ENCODE measurements at regions not wholly inside any gene's neighbourhood (a gene's known extent, or its start where the extent isn't known, plus 50 kb on each side); places are given as distances from the start of the nearest gene placed in this dataset.
"Not testable (repeated sequence)": the region's sequence is repeated elsewhere in the genome, so short reads cannot be mapped to it uniquely, and the experiment has no call there.

DNA sequence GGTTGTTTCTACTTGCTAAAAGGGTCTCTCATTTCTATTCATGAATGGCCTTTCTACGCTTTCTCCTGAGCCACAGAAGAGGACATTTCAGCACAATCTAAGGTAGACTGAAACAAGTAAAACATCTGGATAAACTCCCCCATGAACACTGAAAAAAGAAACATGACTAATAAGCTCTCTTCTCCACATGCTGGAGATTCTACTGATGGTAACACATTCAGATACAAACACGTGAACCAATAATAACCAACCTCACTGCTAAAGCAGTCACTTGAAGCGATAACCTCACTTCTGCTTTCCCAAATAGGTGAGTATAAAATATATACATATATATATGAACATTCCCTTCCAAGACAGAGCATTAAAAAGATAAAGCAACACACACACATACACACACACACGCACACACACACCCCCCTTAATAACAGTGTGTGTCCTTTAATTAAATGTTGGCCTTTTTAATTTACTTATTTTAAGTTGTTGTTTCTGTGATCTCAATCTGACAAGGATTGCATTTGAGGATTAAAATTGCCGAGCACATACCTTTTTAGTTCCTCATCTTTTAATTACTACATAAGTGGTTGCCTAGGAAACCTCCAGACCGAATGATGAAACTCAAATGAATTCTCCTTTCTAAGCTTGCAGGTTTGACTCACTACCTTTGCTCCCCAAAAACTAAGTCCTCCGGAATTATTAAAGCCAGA is 292.4 kb upstream of the KLF14 start:
- ATAC-seq, result peak; percentile 53 to 58

DNA sequence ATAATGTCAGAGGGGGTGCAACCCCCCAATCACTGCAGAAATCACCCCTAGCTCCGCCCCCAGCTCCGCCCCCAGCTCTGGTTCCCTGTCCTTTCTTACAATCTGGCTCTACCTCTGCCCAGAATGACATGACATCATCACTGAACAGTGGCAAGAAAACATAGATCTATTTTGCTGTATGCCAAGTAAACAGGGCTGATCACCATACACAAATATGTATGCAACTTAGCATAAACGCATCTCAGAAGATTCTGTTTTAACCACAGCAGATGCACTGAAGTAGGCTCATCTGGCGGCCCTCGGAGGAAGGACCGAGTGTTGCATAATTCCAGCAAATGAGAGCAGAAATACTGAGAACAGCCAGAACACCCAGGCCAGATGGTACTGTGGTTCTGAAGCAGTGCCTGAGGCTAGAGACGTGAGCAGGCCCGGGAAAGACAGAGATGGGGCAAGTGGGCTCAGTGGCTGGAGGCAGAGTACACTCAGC is 293.3 kb upstream of the KLF14 start:
- ATAC-seq, result peak; percentile 18 to 25

DNA sequence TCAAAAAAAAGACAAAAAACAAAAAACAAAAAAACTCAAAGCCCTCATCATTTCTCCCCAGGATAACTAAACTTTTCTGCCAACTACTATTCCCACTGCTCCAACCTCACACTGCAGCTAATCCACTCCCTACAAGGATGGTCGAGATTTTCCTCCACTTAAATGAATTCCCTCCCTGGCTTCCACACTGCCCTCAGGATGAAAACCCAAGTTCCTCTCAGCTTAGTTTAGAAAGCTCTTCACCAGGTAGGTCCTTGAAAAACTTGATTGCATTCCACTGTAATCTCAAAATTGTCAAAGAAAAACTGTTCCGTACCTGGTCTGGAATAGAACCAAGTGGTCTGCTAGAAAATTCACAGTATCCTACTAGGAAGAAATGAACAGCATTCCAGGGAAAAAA is 294.3 kb upstream of the KLF14 start:
- ATAC-seq, result no peak

DNA sequence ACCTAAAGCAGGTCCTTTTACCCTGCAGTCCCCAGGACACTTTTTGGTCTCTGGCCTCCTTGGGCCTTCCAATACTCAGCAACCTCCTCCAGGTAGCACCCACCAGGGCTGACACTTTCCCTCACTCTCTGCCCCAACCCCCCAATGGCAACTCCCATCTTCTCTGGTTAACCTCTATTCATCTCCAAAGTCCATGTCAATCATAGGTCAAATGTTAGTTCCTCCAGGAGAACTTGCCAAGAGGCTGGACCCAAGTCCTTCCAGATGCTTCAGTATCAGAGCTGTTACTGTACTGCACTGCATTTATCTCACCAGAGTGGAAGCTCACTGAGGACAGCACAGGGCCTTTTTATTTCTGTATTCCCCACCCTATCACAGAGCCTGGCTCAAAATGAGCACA is 295.0 kb upstream of the KLF14 start:
- ATAC-seq, result no peak

DNA sequence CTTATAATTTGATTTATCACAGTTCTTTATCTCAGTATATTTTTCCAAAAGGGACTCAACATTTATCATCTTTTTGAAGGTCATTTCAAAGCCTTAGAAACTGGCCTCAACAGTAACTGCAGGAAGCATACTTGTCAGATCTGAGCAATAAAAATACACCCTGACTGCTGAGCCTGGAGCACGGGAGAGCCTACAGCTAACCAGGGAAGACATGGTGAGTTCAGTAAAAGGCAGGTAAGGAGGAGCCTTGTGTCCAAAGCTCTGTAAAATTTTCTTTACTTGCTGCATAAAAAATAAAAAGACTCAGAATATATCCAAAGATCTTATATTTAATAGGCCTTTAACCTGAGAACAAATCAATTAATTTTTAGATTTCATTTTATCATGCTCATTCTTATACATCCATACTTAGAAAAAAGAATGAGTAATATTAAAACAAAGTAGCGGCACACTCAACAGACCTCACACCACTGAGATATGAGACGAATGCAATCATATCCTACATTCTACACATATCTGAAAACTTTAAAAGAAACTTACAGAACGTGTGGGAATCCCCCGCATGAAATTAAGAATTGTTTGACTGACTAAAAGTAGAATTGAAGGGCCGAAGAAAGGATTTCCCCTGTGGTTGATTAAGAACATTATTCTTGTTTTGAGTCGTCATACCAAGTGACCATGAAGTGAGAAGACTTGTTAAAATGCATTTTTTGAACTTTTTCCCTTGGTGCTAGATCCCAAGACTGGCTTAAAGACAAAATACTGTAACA is 296.4 kb upstream of the MKLN1 start:
- ATAC-seq, result peak; percentile 89

DNA sequence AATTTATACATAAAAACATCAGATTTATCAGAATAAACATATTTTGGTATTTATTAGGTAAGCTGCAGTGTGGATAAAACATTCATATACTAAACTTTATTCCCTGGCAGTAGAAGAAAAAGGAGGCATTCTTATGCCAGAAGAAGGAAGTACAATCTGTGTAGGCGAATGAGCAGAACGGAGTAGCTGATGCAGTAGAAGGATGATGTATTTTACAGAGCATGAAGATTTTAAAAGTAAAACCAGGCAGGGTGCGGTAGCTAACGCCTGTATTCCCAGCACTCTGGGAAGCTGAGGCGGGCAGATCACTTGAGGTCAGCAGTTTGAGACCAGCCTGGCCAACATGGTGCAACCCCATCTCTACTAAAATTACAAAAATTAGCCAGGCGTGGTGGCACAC is 294.9 kb upstream of the MKLN1 start:
- ATAC-seq, result no peak

DNA sequence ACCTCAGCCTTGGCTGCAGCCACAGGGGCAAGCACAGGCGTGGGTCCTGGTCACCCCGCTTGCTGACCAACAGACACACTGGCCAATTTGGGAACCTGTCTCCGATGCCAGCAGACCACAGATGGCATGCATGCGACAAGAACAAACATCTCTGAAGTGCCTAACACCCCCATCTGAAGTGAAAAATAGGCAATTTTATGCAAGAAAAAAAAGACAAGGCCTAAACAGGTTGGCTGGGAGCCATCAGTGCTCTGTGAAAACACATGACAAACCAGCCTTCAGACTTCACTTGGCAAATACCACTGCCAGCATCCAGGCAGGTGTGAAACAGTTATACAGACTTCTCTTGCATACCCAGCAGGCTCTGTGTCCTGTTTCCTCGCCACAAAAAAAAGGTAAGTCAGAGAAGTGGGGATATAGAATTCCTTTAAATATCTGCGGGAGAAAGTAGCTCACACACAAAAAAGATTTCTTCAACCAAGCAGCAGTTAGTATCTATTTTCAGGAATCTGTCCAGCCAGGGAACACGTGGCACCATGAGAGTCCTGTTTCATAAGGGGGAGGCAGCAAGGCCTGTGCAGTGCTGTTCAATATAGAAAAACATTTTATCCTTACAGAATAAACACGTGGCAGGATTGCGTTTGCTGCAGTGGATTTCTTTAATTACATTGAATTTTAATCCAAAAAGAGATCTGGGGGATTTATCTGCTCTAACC is 293.4 kb upstream of the MKLN1 start:
- no peak for ATAC-seq

DNA sequence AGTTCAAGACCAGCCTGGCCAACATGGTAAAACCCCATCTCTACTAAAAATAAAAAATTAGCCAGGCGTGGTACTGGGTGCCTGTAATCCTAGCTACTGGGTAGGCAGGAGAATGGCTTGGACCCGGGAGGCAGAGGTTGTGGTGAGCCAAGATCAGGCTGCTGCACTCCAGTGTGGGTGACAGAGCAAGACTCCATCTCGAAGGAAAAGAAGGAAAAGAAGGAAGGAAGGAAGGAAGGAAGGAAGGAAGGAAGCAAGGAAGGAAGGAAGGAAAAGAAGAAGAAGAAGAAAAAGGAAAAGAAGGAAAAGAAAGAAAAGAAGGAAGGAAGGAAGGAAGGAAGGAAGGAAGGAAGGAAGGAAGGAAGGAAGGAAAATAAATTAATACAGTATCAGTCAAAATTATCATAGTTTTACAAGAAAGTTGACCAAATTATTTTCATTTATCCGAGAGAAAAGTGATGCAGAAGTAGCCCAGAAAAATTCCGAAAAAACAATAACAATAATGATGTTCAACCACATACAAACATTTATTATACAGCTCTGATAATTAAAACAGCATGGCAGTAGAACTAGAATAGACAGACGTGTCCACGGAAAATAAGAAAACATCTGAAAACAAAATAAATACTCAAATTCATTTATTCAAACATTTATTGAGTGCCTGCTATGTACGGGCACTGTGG is 292.4 kb upstream of the MKLN1 start:
- no peak for ATAC-seq

DNA sequence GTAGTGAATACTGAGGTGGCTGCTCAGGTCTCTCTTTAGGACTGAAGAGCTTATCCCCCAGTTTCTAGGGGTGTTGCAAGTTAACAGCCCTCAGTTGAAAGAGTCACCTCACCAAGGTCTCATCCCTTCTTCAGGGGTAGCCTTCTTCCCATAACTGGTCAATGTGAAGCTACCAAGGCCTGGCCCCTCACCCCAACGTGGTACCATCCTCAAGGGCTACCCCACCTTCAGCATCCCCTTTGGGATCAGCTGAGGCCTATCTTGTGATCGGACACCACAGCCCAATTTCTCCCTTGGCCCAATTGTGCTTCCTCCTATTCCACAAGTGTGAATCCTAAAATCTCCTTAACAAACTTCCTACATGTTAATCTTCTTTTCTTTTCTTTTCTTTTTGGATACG is 289.5 kb upstream of the MKLN1 start:
- no peak for ATAC-seq

DNA sequence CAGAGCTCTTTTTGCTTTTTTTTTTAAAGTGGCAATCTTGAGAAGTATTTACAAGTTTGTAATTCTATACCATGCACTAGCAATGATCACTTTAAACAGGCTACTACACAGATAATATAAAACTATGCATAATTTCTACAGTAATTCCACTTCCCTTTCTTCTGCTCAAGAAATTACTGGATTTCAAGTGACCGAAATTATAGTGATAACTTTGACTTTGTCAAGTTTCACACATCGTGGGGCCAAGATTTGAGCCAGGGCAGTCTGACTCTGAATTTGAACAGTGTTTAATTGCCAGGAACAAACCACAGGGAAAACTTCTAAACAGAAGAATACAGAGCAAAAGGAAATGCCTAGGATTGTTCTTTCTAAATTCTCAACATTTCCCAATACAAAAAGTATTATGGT is 288.3 kb upstream of the MKLN1 start:
- ATAC-seq, result no peak

DNA sequence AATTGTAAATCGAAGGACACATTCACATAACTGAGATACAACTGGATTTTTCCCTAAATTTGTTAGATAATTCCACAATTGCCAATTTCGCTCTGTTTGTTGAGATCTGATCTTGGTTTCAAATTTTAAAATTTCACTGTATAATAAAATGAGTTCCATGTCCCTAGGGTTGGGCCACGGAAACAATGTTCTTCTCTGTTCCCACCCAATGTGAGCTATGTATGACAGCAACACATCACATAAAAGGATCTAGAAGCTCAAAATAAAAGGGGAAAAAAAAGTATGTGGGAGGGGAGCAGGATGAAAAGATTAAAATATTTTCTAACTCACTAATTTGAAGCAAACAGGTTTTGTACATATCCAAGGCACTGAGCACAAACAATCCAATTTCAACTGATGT is 287.8 kb upstream of the MKLN1 start:
- no peak for ATAC-seq

DNA sequence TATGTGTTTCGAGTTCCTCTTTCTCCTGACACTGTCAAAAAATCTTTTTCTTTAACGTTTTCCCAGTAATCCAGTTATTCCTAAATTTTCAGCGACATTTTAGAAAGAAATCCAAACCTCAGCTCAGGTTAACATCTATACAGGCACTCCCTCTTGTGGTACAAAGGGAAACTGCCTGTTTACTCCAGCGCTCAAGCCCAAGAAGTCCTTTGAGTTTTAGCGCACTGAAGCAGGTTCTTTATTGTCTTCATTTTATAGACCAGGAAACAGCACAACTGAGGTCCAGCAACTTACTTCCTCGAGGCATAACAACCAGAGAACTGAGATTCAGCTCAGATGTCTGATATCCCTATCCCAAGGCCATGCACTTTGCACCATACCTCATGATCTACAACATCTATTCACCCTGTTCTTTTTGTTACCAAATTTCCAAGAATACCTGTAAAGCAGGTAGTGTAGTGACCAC is 287.2 kb upstream of the MKLN1 start:
- peak; percentile 63 to 67 for ATAC-seq

DNA sequence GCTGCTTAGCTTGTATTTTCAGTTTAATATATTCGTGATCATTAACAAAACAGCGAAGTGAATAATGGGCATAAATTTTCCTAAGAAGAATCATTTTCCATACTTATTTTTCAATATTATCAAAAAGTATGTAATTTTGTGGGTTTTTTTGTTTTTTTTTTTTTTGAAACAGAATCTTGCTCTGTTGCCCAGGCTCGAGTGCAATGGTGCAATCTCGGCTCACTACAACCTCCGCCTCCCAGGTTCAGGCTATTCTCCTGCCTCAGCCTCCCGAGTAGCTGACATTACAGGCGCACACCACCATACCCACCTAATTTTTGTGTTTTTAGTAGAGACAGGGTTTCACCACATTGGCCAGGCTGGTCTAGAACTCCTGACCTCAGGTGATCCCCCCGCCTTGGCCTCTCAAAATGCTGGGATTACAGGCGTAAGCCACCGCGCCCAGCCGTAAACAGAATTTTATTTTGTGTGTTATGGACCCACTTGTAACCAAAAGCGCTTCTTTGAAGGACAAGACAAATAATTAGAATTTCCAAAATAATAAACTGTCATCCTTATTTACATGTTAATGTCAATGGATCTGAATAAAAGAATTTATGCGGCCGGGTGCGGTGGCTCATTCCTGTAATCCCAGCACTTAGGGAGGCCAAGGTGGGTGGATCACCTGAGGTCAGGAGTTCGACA is 286.5 kb upstream of the MKLN1 start:
- not testable (repeated sequence) for ATAC-seq

DNA sequence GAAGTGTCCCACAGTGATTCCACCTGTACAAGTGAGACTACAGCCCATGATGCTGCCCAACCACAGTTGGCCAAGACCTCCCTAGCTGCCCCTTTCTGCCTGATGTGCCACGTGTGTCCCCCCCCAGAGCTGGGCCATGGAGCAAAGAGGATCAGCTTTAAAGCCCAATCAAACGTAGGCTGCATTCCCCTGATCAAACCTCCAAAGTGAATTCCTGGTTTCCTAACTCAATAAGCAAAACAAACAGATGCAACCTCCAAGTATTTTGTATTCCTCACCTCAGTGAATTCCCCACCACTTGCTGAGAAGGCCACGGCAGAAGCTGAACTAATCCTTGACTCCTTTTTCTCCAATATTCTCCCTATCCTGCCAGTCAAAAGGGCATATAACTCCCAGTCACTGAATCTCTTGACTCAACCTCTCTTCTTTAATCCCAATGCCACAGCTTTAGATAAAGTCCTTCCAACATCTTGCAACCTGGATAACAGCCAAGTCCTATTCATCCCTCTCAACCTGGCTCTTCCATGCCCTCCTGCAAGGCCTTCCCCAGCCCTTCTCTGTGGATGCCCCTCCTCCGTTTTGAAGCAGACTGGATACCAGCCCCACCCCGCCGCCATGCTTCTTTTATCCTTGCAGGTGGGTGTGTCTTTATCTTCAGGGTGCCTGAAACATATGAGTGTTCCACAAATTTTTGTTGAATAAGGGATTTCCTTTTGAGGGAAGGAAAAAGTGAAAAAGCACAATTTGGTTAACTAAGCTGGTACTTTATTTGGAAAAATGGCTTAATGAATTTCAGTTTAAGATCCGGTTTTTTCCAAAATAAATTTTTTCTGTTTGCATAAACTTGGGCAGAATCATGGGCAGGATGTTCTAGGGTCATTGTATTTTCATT is 285.2 kb upstream of the MKLN1 start:
- ATAC-seq, result no peak

DNA sequence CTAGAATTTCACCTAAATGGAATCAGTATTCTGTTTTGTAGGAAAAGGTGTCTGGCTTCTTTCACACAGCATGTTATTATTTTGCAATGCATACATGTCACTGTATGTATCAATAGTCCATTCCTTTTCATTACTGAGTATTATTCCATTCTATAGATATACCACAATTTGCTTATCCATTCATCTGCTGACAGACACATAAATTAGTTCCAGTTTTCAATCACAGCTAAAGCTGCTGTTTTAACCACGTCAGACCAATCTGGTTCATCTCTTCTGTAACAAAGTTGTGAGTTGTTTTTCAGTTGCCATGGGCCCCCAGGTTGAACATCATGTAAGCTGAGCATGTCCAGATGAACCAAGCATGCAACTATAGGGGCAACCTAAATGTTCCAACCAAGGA is 282.1 kb upstream of the MKLN1 start:
- ATAC-seq, result peak; percentile 49 to 54

DNA sequence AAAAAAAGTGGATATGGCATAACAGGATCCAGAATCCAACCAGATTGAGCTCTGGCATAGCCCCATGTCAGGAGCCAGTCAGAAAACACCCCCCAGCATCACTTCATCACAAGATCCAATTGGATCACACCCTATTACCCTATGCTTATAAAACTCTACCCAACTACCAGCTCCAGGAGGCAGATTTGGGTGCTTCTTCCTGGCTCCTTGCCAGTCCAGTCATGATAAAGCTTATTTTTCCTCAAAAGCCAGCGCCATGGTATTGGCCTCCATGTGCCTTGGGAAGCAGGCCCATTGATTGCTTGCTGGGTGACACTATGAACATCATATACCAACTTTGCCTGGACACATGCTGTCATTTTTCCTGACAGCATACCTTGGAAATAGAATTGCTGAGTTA is 281.4 kb upstream of the MKLN1 start:
- ATAC-seq, result no peak

DNA sequence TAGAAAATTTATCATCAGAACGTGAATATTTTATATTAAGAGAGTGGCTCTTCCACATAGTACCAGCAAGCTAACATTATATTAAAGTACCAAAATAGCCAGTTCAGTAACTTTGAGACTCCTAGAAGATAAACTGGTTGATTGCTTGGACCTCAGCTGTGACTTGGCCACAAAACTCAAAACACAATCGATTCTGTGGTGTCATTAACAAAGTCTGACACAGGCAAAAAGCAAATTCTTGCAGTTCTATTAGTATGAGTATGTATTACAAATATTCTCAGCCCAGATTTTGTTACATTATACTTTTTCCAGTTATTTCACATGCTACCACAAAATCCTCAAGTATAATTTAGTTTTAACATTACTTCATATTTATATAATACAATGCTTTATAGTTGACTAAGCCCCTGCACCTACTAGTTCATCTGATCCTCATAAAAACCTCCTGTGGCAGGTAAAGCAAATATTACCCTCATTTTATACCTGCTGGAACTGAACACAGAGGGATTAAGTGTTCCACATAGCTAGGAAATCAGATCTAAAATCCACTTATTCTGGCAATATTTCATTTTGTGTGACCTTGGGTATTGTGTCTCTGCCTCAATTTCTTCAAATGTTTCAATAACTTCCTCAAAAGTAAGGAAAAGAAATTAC is 279.9 kb upstream of the MKLN1 start:
- peak in 1 of 2 donors; percentile 17 for ATAC-seq

DNA sequence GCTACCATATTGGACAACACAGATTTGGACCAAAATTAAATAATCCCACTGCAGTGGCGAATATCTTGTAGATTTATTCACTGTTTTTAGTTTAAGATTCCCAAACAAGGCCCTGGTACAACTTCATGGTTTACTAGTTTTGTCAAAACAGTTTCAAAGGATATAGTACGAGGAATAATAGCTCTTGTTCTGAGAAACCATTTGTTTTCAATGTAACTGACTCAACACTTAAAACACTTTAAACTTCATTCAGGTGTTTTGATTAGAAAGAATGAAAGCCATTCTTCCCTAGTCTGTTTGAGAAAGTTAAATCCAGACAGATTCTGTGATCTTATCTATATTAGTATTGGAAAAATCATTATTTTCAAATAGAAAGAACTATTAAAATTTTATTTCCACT is 276.4 kb upstream of the MKLN1 start:
- peak; percentile 44 to 49 for ATAC-seq

DNA sequence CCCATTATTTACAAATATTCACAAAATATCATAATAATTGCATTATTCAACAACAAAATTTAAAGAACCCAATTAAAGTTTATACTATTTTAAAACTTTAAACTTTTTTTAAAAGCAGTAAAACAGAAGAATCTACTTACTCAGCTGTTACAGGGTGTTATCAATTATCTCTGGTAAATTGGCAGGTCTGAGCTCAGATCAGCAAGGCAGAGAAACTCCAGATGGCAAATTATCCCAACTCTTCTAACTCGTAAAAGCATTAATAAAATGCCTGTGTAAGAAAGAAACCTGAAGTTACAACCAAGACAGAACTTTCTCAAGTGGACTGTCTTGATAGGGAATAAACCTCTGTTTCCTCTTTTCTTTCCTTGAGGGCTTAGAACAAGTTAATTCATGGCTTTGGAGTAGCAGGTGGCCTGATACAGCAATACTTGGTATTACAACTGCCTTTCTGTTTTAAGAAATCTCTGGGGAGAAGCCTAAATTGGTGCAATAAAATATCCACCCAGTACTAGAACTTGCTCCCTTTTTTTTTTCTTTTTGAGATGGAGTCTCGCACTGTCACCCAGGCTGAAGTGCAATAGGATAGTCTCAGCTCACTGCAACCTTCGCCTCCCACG is 275.3 kb upstream of the MKLN1 start:
- ATAC-seq, result no peak

DNA sequence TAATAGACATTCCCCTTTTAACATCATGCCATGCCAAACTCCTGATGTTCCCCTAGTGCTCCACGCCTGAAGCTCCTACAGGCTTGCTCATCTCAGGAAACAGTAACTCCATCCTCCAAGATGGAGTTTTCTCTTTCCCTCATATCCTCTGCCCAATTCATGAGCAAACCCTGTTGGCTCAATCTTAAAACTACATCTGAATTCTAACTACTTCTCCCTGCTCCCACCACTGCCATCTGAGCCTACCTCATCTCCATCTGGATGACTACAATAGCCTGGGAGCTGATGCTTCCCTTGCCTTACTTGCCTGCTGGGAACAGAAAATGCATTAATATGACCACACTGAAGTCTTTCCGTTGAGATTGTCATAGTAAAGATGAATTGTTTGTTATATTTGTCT is 271.7 kb upstream of the MKLN1 start:
- no peak for ATAC-seq
